HuH-7 (cell line): ENCODE measurements at regions not wholly inside any gene's neighbourhood (a gene's known extent, or its start where the extent isn't known, plus 50 kb on each side); places are given as distances from the start of the nearest gene placed in this dataset.
"Not testable (repeated sequence)": the region's sequence is repeated elsewhere in the genome, so short reads cannot be mapped to it uniquely, and the experiment has no call there.

Experiments
- DNase-seq: peaks from one replicate; pipeline ENCODE4 v3.0.0; 2011; ENCODE audit warnings: low spot score

GRCh38 chr3:135558150-135558783 is 407.3 kb upstream of the PPP2R3A start:
- DNase-seq, result no peak

GRCh38 chr3:135558906-135559305 is 406.6 kb upstream of the PPP2R3A start:
- no peak for DNase-seq

- DNase-seq, result no peak
Measured at GRCh38 chr3:135559802-135560201, 405.7 kb upstream of the PPP2R3A start.

GRCh38 chr3:135560847-135561246 is 404.7 kb upstream of the PPP2R3A start:
- no peak for DNase-seq

GRCh38 chr3:135564696-135565095 is 400.8 kb upstream of the PPP2R3A start:
- DNase-seq, result no peak

GRCh38 chr3:135565546-135565945 is 400.0 kb upstream of the PPP2R3A start:
- DNase-seq, result no peak

- no peak for DNase-seq
Measured at GRCh38 chr3:135567223-135567622, 398.3 kb upstream of the PPP2R3A start.

GRCh38 chr3:135576751-135577150 is 388.8 kb upstream of the PPP2R3A start:
- no peak for DNase-seq

- DNase-seq, result no peak
Measured at GRCh38 chr3:135581806-135582205, 383.7 kb upstream of the PPP2R3A start.

- no peak for DNase-seq
Measured at GRCh38 chr3:135582800-135583199, 382.7 kb upstream of the PPP2R3A start.

- no peak for DNase-seq
Measured at GRCh38 chr3:135596563-135596962, 369.0 kb upstream of the PPP2R3A start.

GRCh38 chr3:135597855-135598254 is 367.7 kb upstream of the PPP2R3A start:
- DNase-seq, result no peak

GRCh38 chr3:135598597-135598996 is 366.9 kb upstream of the PPP2R3A start:
- no peak for DNase-seq

- DNase-seq, result not testable (repeated sequence)
Measured at GRCh38 chr3:135604512-135604911, 361.0 kb upstream of the PPP2R3A start.

GRCh38 chr3:135618123-135618522 is 347.4 kb upstream of the PPP2R3A start:
- no peak for DNase-seq

- DNase-seq, result no peak
Measured at GRCh38 chr3:135621184-135621920, 344.2 kb upstream of the PPP2R3A start.

GRCh38 chr3:135622215-135622614 is 343.3 kb upstream of the PPP2R3A start:
- DNase-seq, result no peak

GRCh38 chr3:135622656-135623055 is 342.9 kb upstream of the PPP2R3A start:
- no peak for DNase-seq

GRCh38 chr3:135623558-135623957 is 342.0 kb upstream of the PPP2R3A start:
- no peak for DNase-seq

- DNase-seq, result no peak
Measured at GRCh38 chr3:135627057-135627456, 338.5 kb upstream of the PPP2R3A start.

- DNase-seq, result no peak
Measured at GRCh38 chr3:135629701-135630408, 335.7 kb upstream of the PPP2R3A start.

- no peak for DNase-seq
Measured at GRCh38 chr3:135632556-135633065, 332.9 kb upstream of the PPP2R3A start.

GRCh38 chr3:135633078-135633477 is 332.4 kb upstream of the PPP2R3A start:
- DNase-seq, result no peak
